SK-N-SH (cell line): ENCODE measurements at regions not wholly inside any gene's neighbourhood (a gene's known extent, or its start where the extent isn't known, plus 50 kb on each side); places are given as distances from the start of the nearest gene placed in this dataset.

Source experiments
- CTCF ChIA-PET: fragments of 300-600, 350-600 bp; formaldehyde crosslinking; extraction: SDS; loops from one replicate; lab custom pipeline; 2021; lab: Yijun Ruan, JAX
- POLR2A ChIA-PET: fragments of 350-600 bp; sonication (Branson Sonifier 250); formaldehyde crosslinking; extraction: SDS; loops from one replicate; lab custom pipeline; 2020; ENCODE audit warnings: antibody characterized with exemption, inconsistent platforms; lab: Yijun Ruan, JAX
- DNase-seq: peaks from one replicate; pipeline ENCODE4 v3.0.0; 2012
- H2AFZ ChIP-seq: fragments of 200-600 bp; sonication (generic); 2 replicates; pipeline ENCODE4 v1.8.1; 2016; ENCODE audit warnings: antibody characterized with exemption, mild to moderate bottlenecking, low read depth
- H3F3A ChIP-seq: fragments of 200-600 bp; sonication (generic); replicated peaks from 2 replicates; pipeline ENCODE3; 2016; ENCODE audit warnings: antibody characterized with exemption, mild to moderate bottlenecking; ENCODE audit not compliant: insufficient read depth
- H3K27ac ChIP-seq, 2 experiments: fragments of 200-500 bp in 1 of 2; fragments of 200-600 bp in 1 of 2; sonication (Bioruptor generic) in 1 of 2; sonication (generic), shearing (Covaris generic) in 1 of 2; 2 replicates each; pipeline versions ENCODE4 v1.5.1 to v1.6.1; 2014 to 2016; ENCODE audit warnings: low read depth in 2 of 2, inconsistent platforms in 1 of 2, low read length in 1 of 2, mild to moderate bottlenecking in 1 of 2, mixed read lengths in 1 of 2
- H3K27me3 ChIP-seq: fragments of 200-600 bp; sonication (generic), shearing (Covaris generic); 2 replicates; pipeline ENCODE4 v1.6.1; 2016; ENCODE audit warnings: mixed run types; ENCODE audit not compliant: insufficient read depth
- H3K36me3 ChIP-seq, 2 experiments: fragments of 200-500 bp in 1 of 2; fragments of 200-600 bp in 1 of 2; sonication (Bioruptor generic) in 1 of 2; sonication (generic) in 1 of 2; replicated peaks in 1 of 2; 2 replicates each; pipeline versions ENCODE3 to v1.5.1; 2014 to 2016; ENCODE audit warnings: low read length in 1 of 2, mild to moderate bottlenecking in 1 of 2; ENCODE audit not compliant: insufficient read depth in 2 of 2, control insufficient read depth in 1 of 2
- H3K4me1 ChIP-seq, 2 experiments: fragments of 200-500 bp in 1 of 2; fragments of 200-600 bp in 1 of 2; sonication (Bioruptor generic) in 1 of 2; sonication (generic), shearing (Covaris generic) in 1 of 2; 2 replicates each; pipeline versions ENCODE4 v1.5.1 to v1.6.1; 2014 to 2016; ENCODE audit warnings: low read depth in 1 of 2, low read length in 1 of 2, mixed run types in 1 of 2; ENCODE audit not compliant: insufficient read depth in 2 of 2, control insufficient read depth in 1 of 2
- H3K4me2 ChIP-seq: fragments of 200-600 bp; sonication (generic), shearing (Covaris generic); 2 replicates; pipeline ENCODE4 v1.6.1; 2017; ENCODE audit warnings: mixed run types
- H3K4me3 ChIP-seq, 2 experiments: fragments of 200-500 bp in 1 of 2; fragments of 200-600 bp in 1 of 2; sonication (Bioruptor generic) in 1 of 2; sonication (generic), shearing (Covaris generic) in 1 of 2; 2 replicates each; pipeline versions ENCODE4 v1.5.1 to v1.8.1; 2014 to 2016; ENCODE audit warnings: low read depth in 2 of 2, inconsistent platforms in 1 of 2, low read length in 1 of 2, mild to moderate bottlenecking in 1 of 2, mixed read lengths in 1 of 2, moderate library complexity in 1 of 2
- H3K79me2 ChIP-seq: fragments of 200-600 bp; sonication (generic); 2 replicates; pipeline ENCODE4 v1.8.1; 2017; ENCODE audit warnings: mild to moderate bottlenecking; ENCODE audit not compliant: insufficient read depth
- H3K9ac ChIP-seq: fragments of 200-600 bp; sonication (generic); 2 replicates; pipeline ENCODE4 v1.6.1; 2017; ENCODE audit warnings: mixed run types
- H3K9me2 ChIP-seq: fragments of 200-600 bp; sonication (generic); 2 replicates; pipeline ENCODE4 v1.6.1; 2017; ENCODE audit warnings: mixed run types
- H3K9me3 ChIP-seq: fragments of 200-600 bp; sonication (generic); 2 replicates; pipeline ENCODE4 v1.6.1; 2017; ENCODE audit warnings: mixed run types, mild to moderate bottlenecking, moderate library complexity
- H4K20me1 ChIP-seq: fragments of 200-600 bp; sonication (generic); 2 replicates; pipeline ENCODE4 v1.6.1; 2017; ENCODE audit warnings: mild to moderate bottlenecking, mixed run types; ENCODE audit not compliant: insufficient read depth
- CHD2 ChIP-seq: fragments of 150-350 bp; IDR thresholded peaks from 2 replicates; pipeline ENCODE4 v1.6.1; 2018; ENCODE audit warnings: low read length; ENCODE audit not compliant: partially characterized antibody
- ELF1 ChIP-seq: IDR thresholded peaks from 2 replicates; pipeline ENCODE4 v1.4.0; 2012
- EP300 ChIP-seq, 2 experiments: IDR thresholded peaks; 2 replicates each; pipeline versions ENCODE4 v1.4.0 to v1.6.1; 2012; ENCODE audit warnings: borderline replicate concordance in 1 of 2, low read depth in 1 of 2, low read length in 1 of 2
- FOSL2 ChIP-seq: IDR thresholded peaks from 2 replicates; pipeline ENCODE4 v1.4.0; 2012; ENCODE audit warnings: low read depth, mild to moderate bottlenecking, moderate library complexity, borderline replicate concordance
- GABPA ChIP-seq: IDR thresholded peaks from 2 replicates; pipeline ENCODE4 v1.4.0; 2012; ENCODE audit warnings: low read depth, mild to moderate bottlenecking
- GATA2 ChIP-seq: sonication (generic); formaldehyde crosslinking; IDR thresholded peaks from 2 replicates; pipeline ENCODE4 v1.5.0; 2020; ENCODE audit warnings: mild to moderate bottlenecking, missing genetic modification reagents
- MXI1 ChIP-seq: IDR thresholded peaks from 2 replicates; pipeline ENCODE4 v1.6.1; 2012; ENCODE audit warnings: mild to moderate bottlenecking, low read depth, low read length, improper control_type of control experiment
- NFIC ChIP-seq: IDR thresholded peaks from 2 replicates; pipeline ENCODE4 v1.4.0; 2012; ENCODE audit warnings: borderline replicate concordance
- POLR2AphosphoS5 ChIP-seq: IDR thresholded peaks from 2 replicates; pipeline ENCODE4 v1.6.1; 2012; ENCODE audit warnings: low read depth, low read length
- RFX5 ChIP-seq: IDR thresholded peaks from 2 replicates; pipeline ENCODE4 v1.6.1; 2012; ENCODE audit warnings: mild to moderate bottlenecking, improper control_type of control experiment, low read length
- SIN3A ChIP-seq: IDR thresholded peaks from 2 replicates; pipeline ENCODE4 v1.6.1; 2012; ENCODE audit warnings: low read depth, mild to moderate bottlenecking, low read length, moderate library complexity, borderline replicate concordance
- SMC3 ChIP-seq: IDR thresholded peaks from 2 replicates; pipeline ENCODE4 v1.6.1; 2012; ENCODE audit warnings: low read depth, low read length, improper control_type of control experiment
- TAF1 ChIP-seq: IDR thresholded peaks from 2 replicates; pipeline ENCODE4 v1.6.1; 2012; ENCODE audit warnings: low read depth, mild to moderate bottlenecking, low read length, moderate library complexity, borderline replicate concordance
- TCF12 ChIP-seq: IDR thresholded peaks from 2 replicates; pipeline ENCODE4 v1.4.0; 2012
- TEAD4 ChIP-seq: IDR thresholded peaks from 2 replicates; pipeline ENCODE4 v1.4.0; 2012; ENCODE audit warnings: mild to moderate bottlenecking, borderline replicate concordance; ENCODE audit not compliant: insufficient read depth
- YY1 ChIP-seq: IDR thresholded peaks from 2 replicates; pipeline ENCODE4 v1.4.0; 2012; ENCODE audit warnings: low read depth, mild to moderate bottlenecking
- WGBS: methylation state at CpG from one replicate; pipeline ENCODE4 v1.1.6; 2017; ENCODE audit warnings: low lambda C conversion rate; 5-methylcytosine and 5-hydroxymethylcytosine counted together
- TF ChIP-seq, protein P1 (sequence below): IDR thresholded peaks from 2 replicates; pipeline ENCODE4 v1.4.0; 2012; ENCODE audit warnings: low read depth
- TF ChIP-seq, protein P2 (sequence below): IDR thresholded peaks from 2 replicates; pipeline ENCODE4; 2012
- TF ChIP-seq, protein P3 (sequence below): fragments of 150-350 bp; IDR thresholded peaks from 2 replicates; pipeline ENCODE4 v1.6.1; 2016; ENCODE audit warnings: mild to moderate bottlenecking, low read depth, low read length
- TF ChIP-seq, protein P4 (sequence below): IDR thresholded peaks from 2 replicates; pipeline ENCODE4 v1.6.1; 2012; ENCODE audit warnings: mild to moderate bottlenecking, low read depth, low read length, moderate library complexity
- TF ChIP-seq, protein P5 (sequence below): IDR thresholded peaks from 2 replicates; pipeline ENCODE4 v1.4.0; 2012; ENCODE audit warnings: low read depth, borderline replicate concordance

DNA sequence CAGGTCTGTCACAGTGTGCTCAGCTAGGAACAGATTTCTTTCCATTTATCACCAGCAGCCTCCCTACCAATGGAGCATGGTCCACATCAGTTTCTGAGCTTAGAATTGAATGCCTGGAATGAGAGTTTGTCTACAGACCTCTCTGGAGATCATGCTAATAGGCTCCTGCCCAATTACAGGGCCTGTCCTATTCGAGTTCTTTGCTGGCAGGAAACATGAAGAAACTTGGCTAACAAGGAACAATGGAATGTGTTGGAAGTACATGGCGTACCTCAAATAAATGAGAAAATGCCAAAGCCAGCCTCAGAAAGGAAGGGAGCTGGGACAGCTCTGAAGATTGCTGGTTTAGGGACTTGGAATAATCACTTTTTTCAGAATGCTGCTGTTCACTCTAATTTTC, 186.0 kb upstream of the AKR1E2 start:
- WGBS = 75% methylated on average over 2 of the region's 2 CpGs
- Histone ChIP-seq H3K79me2 (no peaks in the 10 kb centered on the region), H3K4me2 (no peak overlapping the region), H3F3A (no peaks in the 10 kb centered on the region), H3K27me3 (no peaks in the 10 kb centered on the region), H4K20me1 (no peaks in the 10 kb centered on the region), H3K9me2 (no peaks in the 10 kb centered on the region), H3K4me3 (no peak overlapping the region), H3K4me1 (no peaks in the 10 kb centered on the region; a peak in 1 of 4 replicates), H2AFZ (no peak overlapping the region), H3K9ac (no peak overlapping the region), H3K36me3 (no peaks in the 10 kb centered on the region), H3K9me3 (no peaks in the 10 kb centered on the region), H3K27ac (no peak overlapping the region)
- POLR2A ChIA-PET = no interaction called here
- CTCF ChIA-PET = no interaction called here
- TF ChIP-seq MXI1 (no peak), YY1 (no peak), POLR2AphosphoS5 (no peak), CHD2 (no peak), TAF1 (no peak)
- TF ChIP-seq, protein P1, sequence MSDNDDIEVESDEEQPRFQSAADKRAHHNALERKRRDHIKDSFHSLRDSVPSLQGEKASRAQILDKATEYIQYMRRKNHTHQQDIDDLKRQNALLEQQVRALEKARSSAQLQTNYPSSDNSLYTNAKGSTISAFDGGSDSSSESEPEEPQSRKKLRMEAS = no peak
- no peak for DNase-seq

DNA sequence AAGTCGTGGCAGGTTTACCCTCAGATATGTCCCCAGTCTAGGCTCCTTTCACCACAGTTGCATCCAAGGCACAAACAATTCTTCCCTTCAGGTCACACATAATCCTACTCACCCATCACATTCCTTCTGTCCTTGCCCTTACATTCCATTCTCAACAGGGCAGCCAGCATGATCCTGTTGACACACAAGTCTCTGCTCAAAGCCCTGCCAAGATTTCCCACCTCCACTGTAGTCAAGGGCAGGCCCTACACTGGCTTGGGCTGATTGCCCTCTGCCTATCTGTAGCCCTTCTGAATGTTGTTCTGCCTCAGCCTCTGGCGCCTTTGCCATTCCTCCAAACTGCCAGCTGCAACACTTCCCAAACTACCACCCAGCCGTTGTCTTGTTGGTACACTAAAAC, 187.9 kb upstream of the AKR1E2 start:
- Histone ChIP-seq H3K27me3 (no peaks in the 10 kb centered on the region), H3K4me2 (no peak overlapping the region), H3K27ac (no peak overlapping the region), H3K9ac (no peak overlapping the region), H2AFZ (no peak overlapping the region), H3K36me3 (no peaks in the 10 kb centered on the region), H4K20me1 (no peaks in the 10 kb centered on the region), H3K4me3 (no peak overlapping the region), H3K9me3 (no peaks in the 10 kb centered on the region), H3F3A (no peaks in the 10 kb centered on the region), H3K9me2 (no peaks in the 10 kb centered on the region), H3K79me2 (no peaks in the 10 kb centered on the region), H3K4me1 (no peaks in the 10 kb centered on the region; a peak in 1 of 4 replicates)
- ChIA-PET POLR2A (no interaction called here), CTCF (no interaction called here)
- TF ChIP-seq EP300 (IDR thresholded peaks at IDR 0.05; ENCODE audit: borderline replicate concordance in 1 of 2, low read depth in 1 of 2, low read length in 1 of 2) (no peak), YY1 (no peak), POLR2AphosphoS5 (no peak), SIN3A (no peak), GATA2 (CRISPR knock-in tag) (no peak), RFX5 (no peak), ELF1 (no peak), FOSL2 (no peak), SMC3 (no peak), TEAD4 (no peak), TCF12 (no peak), GABPA (no peak), NFIC (no peak), MXI1 (no peak)
- TF ChIP-seq, protein P2, sequence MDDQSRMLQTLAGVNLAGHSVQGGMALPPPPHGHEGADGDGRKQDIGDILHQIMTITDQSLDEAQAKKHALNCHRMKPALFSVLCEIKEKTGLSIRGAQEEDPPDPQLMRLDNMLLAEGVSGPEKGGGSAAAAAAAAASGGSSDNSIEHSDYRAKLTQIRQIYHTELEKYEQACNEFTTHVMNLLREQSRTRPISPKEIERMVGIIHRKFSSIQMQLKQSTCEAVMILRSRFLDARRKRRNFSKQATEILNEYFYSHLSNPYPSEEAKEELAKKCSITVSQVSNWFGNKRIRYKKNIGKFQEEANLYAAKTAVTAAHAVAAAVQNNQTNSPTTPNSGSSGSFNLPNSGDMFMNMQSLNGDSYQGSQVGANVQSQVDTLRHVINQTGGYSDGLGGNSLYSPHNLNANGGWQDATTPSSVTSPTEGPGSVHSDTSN = no peak
- TF ChIP-seq, protein P3, sequence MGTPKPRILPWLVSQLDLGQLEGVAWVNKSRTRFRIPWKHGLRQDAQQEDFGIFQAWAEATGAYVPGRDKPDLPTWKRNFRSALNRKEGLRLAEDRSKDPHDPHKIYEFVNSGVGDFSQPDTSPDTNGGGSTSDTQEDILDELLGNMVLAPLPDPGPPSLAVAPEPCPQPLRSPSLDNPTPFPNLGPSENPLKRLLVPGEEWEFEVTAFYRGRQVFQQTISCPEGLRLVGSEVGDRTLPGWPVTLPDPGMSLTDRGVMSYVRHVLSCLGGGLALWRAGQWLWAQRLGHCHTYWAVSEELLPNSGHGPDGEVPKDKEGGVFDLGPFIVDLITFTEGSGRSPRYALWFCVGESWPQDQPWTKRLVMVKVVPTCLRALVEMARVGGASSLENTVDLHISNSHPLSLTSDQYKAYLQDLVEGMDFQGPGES = no peak
- TF ChIP-seq, protein P4, sequence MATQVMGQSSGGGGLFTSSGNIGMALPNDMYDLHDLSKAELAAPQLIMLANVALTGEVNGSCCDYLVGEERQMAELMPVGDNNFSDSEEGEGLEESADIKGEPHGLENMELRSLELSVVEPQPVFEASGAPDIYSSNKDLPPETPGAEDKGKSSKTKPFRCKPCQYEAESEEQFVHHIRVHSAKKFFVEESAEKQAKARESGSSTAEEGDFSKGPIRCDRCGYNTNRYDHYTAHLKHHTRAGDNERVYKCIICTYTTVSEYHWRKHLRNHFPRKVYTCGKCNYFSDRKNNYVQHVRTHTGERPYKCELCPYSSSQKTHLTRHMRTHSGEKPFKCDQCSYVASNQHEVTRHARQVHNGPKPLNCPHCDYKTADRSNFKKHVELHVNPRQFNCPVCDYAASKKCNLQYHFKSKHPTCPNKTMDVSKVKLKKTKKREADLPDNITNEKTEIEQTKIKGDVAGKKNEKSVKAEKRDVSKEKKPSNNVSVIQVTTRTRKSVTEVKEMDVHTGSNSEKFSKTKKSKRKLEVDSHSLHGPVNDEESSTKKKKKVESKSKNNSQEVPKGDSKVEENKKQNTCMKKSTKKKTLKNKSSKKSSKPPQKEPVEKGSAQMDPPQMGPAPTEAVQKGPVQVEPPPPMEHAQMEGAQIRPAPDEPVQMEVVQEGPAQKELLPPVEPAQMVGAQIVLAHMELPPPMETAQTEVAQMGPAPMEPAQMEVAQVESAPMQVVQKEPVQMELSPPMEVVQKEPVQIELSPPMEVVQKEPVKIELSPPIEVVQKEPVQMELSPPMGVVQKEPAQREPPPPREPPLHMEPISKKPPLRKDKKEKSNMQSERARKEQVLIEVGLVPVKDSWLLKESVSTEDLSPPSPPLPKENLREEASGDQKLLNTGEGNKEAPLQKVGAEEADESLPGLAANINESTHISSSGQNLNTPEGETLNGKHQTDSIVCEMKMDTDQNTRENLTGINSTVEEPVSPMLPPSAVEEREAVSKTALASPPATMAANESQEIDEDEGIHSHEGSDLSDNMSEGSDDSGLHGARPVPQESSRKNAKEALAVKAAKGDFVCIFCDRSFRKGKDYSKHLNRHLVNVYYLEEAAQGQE = no peak
- TF ChIP-seq, protein P1 = no peak
- TF ChIP-seq, protein P5, sequence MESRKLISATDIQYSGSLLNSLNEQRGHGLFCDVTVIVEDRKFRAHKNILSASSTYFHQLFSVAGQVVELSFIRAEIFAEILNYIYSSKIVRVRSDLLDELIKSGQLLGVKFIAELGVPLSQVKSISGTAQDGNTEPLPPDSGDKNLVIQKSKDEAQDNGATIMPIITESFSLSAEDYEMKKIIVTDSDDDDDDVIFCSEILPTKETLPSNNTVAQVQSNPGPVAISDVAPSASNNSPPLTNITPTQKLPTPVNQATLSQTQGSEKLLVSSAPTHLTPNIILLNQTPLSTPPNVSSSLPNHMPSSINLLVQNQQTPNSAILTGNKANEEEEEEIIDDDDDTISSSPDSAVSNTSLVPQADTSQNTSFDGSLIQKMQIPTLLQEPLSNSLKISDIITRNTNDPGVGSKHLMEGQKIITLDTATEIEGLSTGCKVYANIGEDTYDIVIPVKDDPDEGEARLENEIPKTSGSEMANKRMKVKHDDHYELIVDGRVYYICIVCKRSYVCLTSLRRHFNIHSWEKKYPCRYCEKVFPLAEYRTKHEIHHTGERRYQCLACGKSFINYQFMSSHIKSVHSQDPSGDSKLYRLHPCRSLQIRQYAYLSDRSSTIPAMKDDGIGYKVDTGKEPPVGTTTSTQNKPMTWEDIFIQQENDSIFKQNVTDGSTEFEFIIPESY = no peak
- no peak for DNase-seq
- WGBS = 88% methylated on average over 3 of the region's 3 CpGs
